ENCODE measurements at regions not wholly inside any gene's neighbourhood (a gene's known extent, or its start where the extent isn't known, plus 50 kb on each side); places are given as distances from the start of the nearest gene placed in this dataset.

GRCh38 chr1:4395158-4395557, 259.3 kb upstream of the AJAP1 start:
- Histone ChIP-seq H3K9me1 (ENCODE audit: insufficient read depth, low read length) (no peaks in the 10 kb centered on the region), H2AK9ac (replicated peaks; ENCODE audit: low read depth, low read length, poor library complexity) (no peak overlapping the region), H2BK15ac (ENCODE audit: low read depth, low read length) (no peak overlapping the region), H4K5ac (ENCODE audit: low read depth, low read length) (no peak overlapping the region), H2BK120ac (ENCODE audit: low read depth, low read length) (no peak overlapping the region), H3K4me1 (ENCODE audit: control insufficient read depth, insufficient read depth, low read length) (no peaks in the 10 kb centered on the region), H3K27ac (ENCODE audit: insufficient read depth, low read length) (no peak overlapping the region), H2AK5ac (ENCODE audit: low read depth, low read length) (no peak overlapping the region), H3K4ac (ENCODE audit: low read depth, low read length) (no peak overlapping the region), H3K27me3 (ENCODE audit: control insufficient read depth, insufficient read depth, low read length) (no peaks in the 10 kb centered on the region), H3K9ac (ENCODE audit: low read depth, low read length) (no peak overlapping the region), H3K14ac (replicated peaks; ENCODE audit: low read depth, low read length) (no peak overlapping the region), H4K8ac (ENCODE audit: low read depth in 2 of 2, low read length in 2 of 2) (no peak overlapping the region), H4K91ac (ENCODE audit: insufficient read depth, low read depth, low read length) (no peak overlapping the region), H3K4me2 (ENCODE audit: low read depth, low read length) (no peak overlapping the region), H2BK20ac (ENCODE audit: low read depth, low read length) (no peak overlapping the region), H3K9me3 (ENCODE audit: control insufficient read depth, insufficient read depth, low read length) (peaks cover 36% of the 10 kb centered on the region), H2AFZ (replicated peaks; ENCODE audit: low read length, poor library complexity) (no peak overlapping the region), H3K4me3 (ENCODE audit: insufficient read depth, low read depth, low read length) (no peak overlapping the region), H2BK5ac (ENCODE audit: low read depth, low read length, poor library complexity, severe bottlenecking) (no peak overlapping the region), H3K36me3 (ENCODE audit: control insufficient read depth, insufficient read depth, low read length) (no peaks in the 10 kb centered on the region), H3K79me1 (ENCODE audit: low read depth in 1 of 2, low read length in 2 of 2) (no peaks in the 10 kb centered on the region), H3K56ac (ENCODE audit: extremely low read depth, insufficient read depth, low read length) (no peak overlapping the region), H3K18ac (ENCODE audit: low read depth, low read length) (no peak overlapping the region), H3K23ac (ENCODE audit: low read depth, low read length) (no peak overlapping the region), H4K20me1 (ENCODE audit: insufficient read depth, low read length) (no peaks in the 10 kb centered on the region)
- no peak for TF ChIP-seq BHLHE40 (IDR thresholded peaks at IDR 0.05; ENCODE audit: low read depth, low read length)
- TF ChIP-seq USF2 (IDR thresholded peaks at IDR 0.05; ENCODE audit: low read depth, low read length), result no peak
- TF ChIP-seq CHD1 (IDR thresholded peaks at IDR 0.05; ENCODE audit: low read depth, low read length), result no peak
- TF ChIP-seq CTCF (conservative IDR thresholded peaks at IDR 0.05; ENCODE audit: low read depth, low read length), result no peak
- TF ChIP-seq MAZ (IDR thresholded peaks at IDR 0.05; ENCODE audit: borderline replicate concordance, low read depth, low read length), result no peak
- no peak for TF ChIP-seq CEBPB (IDR thresholded peaks at IDR 0.05; ENCODE audit: low read depth, low read length)
- TF ChIP-seq MXI1 (IDR thresholded peaks at IDR 0.05; ENCODE audit: borderline replicate concordance, low read depth, low read length), result no peak
- no peak for TF ChIP-seq SMC3 (IDR thresholded peaks at IDR 0.05; ENCODE audit: low read depth, low read length)
- TF ChIP-seq RCOR1 (IDR thresholded peaks at IDR 0.05; ENCODE audit: insufficient replicate concordance, low read length), result no peak
- no peak for TF ChIP-seq RAD21 (IDR thresholded peaks at IDR 0.05; ENCODE audit: low read length)
- no peak for TF ChIP-seq MAFK (IDR thresholded peaks at IDR 0.05; ENCODE audit: low read depth, low read length)
- no peak for TF ChIP-seq ELK1 (IDR thresholded peaks at IDR 0.05; ENCODE audit: borderline replicate concordance, low read depth, low read length)
- TF ChIP-seq POLR2A (IDR thresholded peaks at IDR 0.05; ENCODE audit: low read depth, low read length), result no peak
- TF ChIP-seq NFE2L2 (IDR thresholded peaks at IDR 0.05; ENCODE audit: low read depth, low read length), result no peak
- TF ChIP-seq RFX5 (IDR thresholded peaks at IDR 0.05; ENCODE audit: low read depth, low read length), result no peak
- TF ChIP-seq FOS (IDR thresholded peaks at IDR 0.05; ENCODE audit: low read depth, low read length), result no peak
- in situ Hi-C loops (cut with MboI; ENCODE audit: low sequenced_read_pairs), result no loop called here
- dilution Hi-C loops (cut with HindIII; ENCODE audit: low sequenced_read_pairs, unreplicated experiment), result no loop called here
- no TSS peak for BruUV-seq (replicated peaks)
- WGBS, 2 experiments (ENCODE audit: extremely low coverage in 2 of 2, insufficient read length in 1 of 2), result no CpG with 5 or more reads among the region's 3 CpGs
- POLR2A ChIA-PET (ENCODE audit: unreplicated experiment), result no interaction called here
- CTCF ChIA-PET, result no interaction called here
- intact Hi-C loops (cut with micrococcal nuclease), result no loop called here
- ATAC-seq (ENCODE audit: low read depth), result no peak
- no peak for DNase-seq
